ENCODE measurements at regions not wholly inside any gene's neighbourhood (a gene's known extent, or its start where the extent isn't known, plus 50 kb on each side); places are given as distances from the start of the nearest gene placed in this dataset.

- no peak overlapping the region for H3K4me3 ChIP-seq (ENCODE audit: low read depth, low read length)
- no peaks in the 10 kb centered on the region for H3K9me3 ChIP-seq (ENCODE audit: control insufficient read depth, insufficient read depth, low read length)
- no peaks in the 10 kb centered on the region for H3K4me1 ChIP-seq (ENCODE audit: control insufficient read depth, insufficient read depth, low read length)
- WGBS (ENCODE audit: insufficient coverage): no CpG with 5 or more reads among the region's 3 CpGs
- H3K27ac ChIP-seq (ENCODE audit: low read depth, low read length): no peak overlapping the region
- no peak for DNase-seq (ENCODE audit: low read depth in 4 of 6, low spot score in 6 of 6)
- no peaks in the 10 kb centered on the region for H3K36me3 ChIP-seq (ENCODE audit: control insufficient read depth, insufficient read depth, low read length)
- no peaks in the 10 kb centered on the region for H3K27me3 ChIP-seq (ENCODE audit: control insufficient read depth, insufficient read depth, low read length)
Observed at GRCh38 chr5:29744618-29745017, 1448.9 kb upstream of the CDH6 start.

DNA sequence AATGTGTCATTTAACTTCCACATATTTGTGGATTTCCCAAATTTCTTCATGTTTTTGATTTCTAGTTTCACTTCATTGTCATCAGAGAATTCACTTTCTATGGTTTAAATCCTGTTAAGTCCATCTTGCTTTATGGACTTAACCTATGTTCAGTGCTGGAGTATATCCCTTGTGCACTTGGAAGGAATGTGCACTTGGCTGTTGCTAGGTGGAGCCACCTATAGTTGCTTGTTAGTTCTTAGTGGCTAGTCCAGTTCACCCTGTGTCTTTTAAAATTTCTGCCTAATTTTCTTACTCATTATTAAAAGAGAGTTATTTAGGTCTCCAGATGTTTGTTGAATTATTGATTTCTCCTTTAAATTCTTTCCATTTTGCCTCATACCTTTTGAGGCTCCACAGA lies 1472.5 kb upstream of the CDH6 start:
- no peak for DNase-seq (ENCODE audit: low read depth in 4 of 6, low spot score in 6 of 6)
- Histone ChIP-seq H3K27me3 (ENCODE audit: control insufficient read depth, insufficient read depth, low read length) (no peaks in the 10 kb centered on the region), H3K4me3 (ENCODE audit: low read depth, low read length) (no peak overlapping the region), H3K4me1 (ENCODE audit: control insufficient read depth, insufficient read depth, low read length) (no peaks in the 10 kb centered on the region), H3K27ac (ENCODE audit: low read depth, low read length) (no peak overlapping the region), H3K36me3 (ENCODE audit: control insufficient read depth, insufficient read depth, low read length) (no peaks in the 10 kb centered on the region), H3K9me3 (ENCODE audit: control insufficient read depth, insufficient read depth, low read length) (no peaks in the 10 kb centered on the region)

GRCh38 chr5:29719171-29719570 lies 1474.3 kb upstream of the CDH6 start:
- no CpG with 5 or more reads among the region's 3 CpGs for WGBS (ENCODE audit: insufficient coverage)
- Histone ChIP-seq H3K27me3 (ENCODE audit: control insufficient read depth, insufficient read depth, low read length) (no peaks in the 10 kb centered on the region), H3K9me3 (ENCODE audit: control insufficient read depth, insufficient read depth, low read length) (no peaks in the 10 kb centered on the region), H3K36me3 (ENCODE audit: control insufficient read depth, insufficient read depth, low read length) (no peaks in the 10 kb centered on the region), H3K4me3 (ENCODE audit: low read depth, low read length) (no peak overlapping the region), H3K4me1 (ENCODE audit: control insufficient read depth, insufficient read depth, low read length) (no peaks in the 10 kb centered on the region), H3K27ac (ENCODE audit: low read depth, low read length) (no peak overlapping the region)
- DNase-seq (ENCODE audit: low read depth in 4 of 6, low spot score in 6 of 6): peak in 1 of 6 donors; percentile 75

- Histone ChIP-seq H3K9me3 (ENCODE audit: control insufficient read depth, insufficient read depth, low read length) (no peaks in the 10 kb centered on the region), H3K27me3 (ENCODE audit: control insufficient read depth, insufficient read depth, low read length) (no peaks in the 10 kb centered on the region), H3K4me3 (ENCODE audit: low read depth, low read length) (no peak overlapping the region), H3K4me1 (ENCODE audit: control insufficient read depth, insufficient read depth, low read length) (no peaks in the 10 kb centered on the region), H3K27ac (ENCODE audit: low read depth, low read length) (no peak overlapping the region), H3K36me3 (ENCODE audit: control insufficient read depth, insufficient read depth, low read length) (no peaks in the 10 kb centered on the region)
- DNase-seq (ENCODE audit: low read depth in 4 of 6, low spot score in 6 of 6): no peak
Observed at GRCh38 chr5:29715167-29715566, 1478.3 kb upstream of the CDH6 start.

GRCh38 chr5:29702875-29703274 lies 1490.6 kb upstream of the CDH6 start:
- no CpG with 5 or more reads among the region's 1 CpG for WGBS (ENCODE audit: insufficient coverage)
- Histone ChIP-seq H3K9me3 (ENCODE audit: control insufficient read depth, insufficient read depth, low read length) (no peaks in the 10 kb centered on the region), H3K27me3 (ENCODE audit: control insufficient read depth, insufficient read depth, low read length) (no peaks in the 10 kb centered on the region), H3K27ac (ENCODE audit: low read depth, low read length) (no peak overlapping the region), H3K4me1 (ENCODE audit: control insufficient read depth, insufficient read depth, low read length) (no peaks in the 10 kb centered on the region), H3K4me3 (ENCODE audit: low read depth, low read length) (no peak overlapping the region), H3K36me3 (ENCODE audit: control insufficient read depth, insufficient read depth, low read length) (no peaks in the 10 kb centered on the region)
- DNase-seq (ENCODE audit: low read depth in 4 of 6, low spot score in 6 of 6): no peak

DNA sequence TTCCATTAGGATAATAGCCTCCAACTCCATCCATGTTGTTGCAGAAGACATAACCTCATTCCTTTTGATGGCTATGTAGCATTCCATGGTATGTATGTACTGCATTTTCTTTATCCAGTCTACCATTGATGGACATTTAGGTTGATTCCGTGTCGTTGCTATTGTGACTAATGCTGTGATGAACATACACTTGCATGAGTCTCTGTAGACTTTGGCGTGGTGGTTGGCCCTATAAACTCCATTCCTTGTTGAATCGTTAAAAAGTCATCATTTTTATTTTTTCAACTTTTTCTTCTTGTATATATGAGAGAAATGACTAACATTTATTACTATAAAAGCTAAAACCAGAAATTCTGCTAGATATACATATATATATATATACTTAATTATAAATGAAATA lies 1491.9 kb upstream of the CDH6 start:
- no peaks in the 10 kb centered on the region for H3K4me1 ChIP-seq (ENCODE audit: control insufficient read depth, insufficient read depth, low read length)
- no peak overlapping the region for H3K27ac ChIP-seq (ENCODE audit: low read depth, low read length)
- no peaks in the 10 kb centered on the region for H3K9me3 ChIP-seq (ENCODE audit: control insufficient read depth, insufficient read depth, low read length)
- WGBS (ENCODE audit: insufficient coverage): no CpG with 5 or more reads among the region's 4 CpGs
- DNase-seq (ENCODE audit: low read depth in 4 of 6, low spot score in 6 of 6): no peak
- H3K36me3 ChIP-seq (ENCODE audit: control insufficient read depth, insufficient read depth, low read length): no peaks in the 10 kb centered on the region
- H3K27me3 ChIP-seq (ENCODE audit: control insufficient read depth, insufficient read depth, low read length): no peaks in the 10 kb centered on the region
- no peak overlapping the region for H3K4me3 ChIP-seq (ENCODE audit: low read depth, low read length)

DNA sequence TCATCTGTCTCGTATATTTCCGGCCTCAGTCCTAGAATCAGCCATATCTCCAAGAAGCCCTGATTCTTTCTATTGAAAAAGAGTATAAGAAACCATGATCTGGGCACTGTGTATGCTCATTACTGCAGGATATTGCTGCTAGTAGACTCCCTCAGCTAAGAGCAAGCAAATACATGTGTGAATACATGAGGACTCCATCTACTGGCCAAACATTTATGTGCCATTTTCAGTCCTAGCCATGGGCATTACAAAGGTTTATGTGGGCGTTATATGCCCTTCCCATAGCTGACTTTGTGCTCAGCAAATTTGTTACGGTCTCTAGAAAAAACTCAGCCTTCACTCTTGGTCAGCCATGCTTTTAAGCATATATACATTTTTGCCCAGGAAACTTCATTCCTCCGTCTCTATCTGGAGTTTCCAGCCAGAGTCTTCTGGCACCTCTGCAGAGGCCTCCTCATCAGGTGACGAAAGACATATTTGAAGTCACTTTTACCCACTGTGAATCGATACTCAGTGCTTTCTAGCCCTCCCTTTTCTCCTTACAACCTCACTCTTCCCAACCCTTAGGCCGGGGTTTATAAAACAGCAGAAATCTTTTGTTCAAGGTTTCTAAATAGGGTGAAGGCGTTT lies 1495.6 kb upstream of the CDH6 start:
- no peaks in the 10 kb centered on the region for H3K27me3 ChIP-seq (ENCODE audit: control insufficient read depth, insufficient read depth, low read length)
- no peaks in the 10 kb centered on the region for H3K4me1 ChIP-seq (ENCODE audit: control insufficient read depth, insufficient read depth, low read length)
- H3K36me3 ChIP-seq (ENCODE audit: control insufficient read depth, insufficient read depth, low read length): no peaks in the 10 kb centered on the region
- H3K9me3 ChIP-seq (ENCODE audit: control insufficient read depth, insufficient read depth, low read length): no peaks in the 10 kb centered on the region
- no peak overlapping the region for H3K27ac ChIP-seq (ENCODE audit: low read depth, low read length)
- DNase-seq (ENCODE audit: low read depth in 4 of 6, low spot score in 6 of 6): peak in 1 of 6 donors; percentile 7
- H3K4me3 ChIP-seq (ENCODE audit: low read depth, low read length): no peak overlapping the region
- 82% methylated on average over 6 of the region's 9 CpGs for WGBS (ENCODE audit: insufficient coverage)

GRCh38 chr5:29697278-29697677 lies 1496.2 kb upstream of the CDH6 start:
- Histone ChIP-seq H3K27ac (ENCODE audit: low read depth, low read length) (no peak overlapping the region), H3K4me1 (ENCODE audit: control insufficient read depth, insufficient read depth, low read length) (no peaks in the 10 kb centered on the region), H3K36me3 (ENCODE audit: control insufficient read depth, insufficient read depth, low read length) (no peaks in the 10 kb centered on the region), H3K9me3 (ENCODE audit: control insufficient read depth, insufficient read depth, low read length) (no peaks in the 10 kb centered on the region), H3K27me3 (ENCODE audit: control insufficient read depth, insufficient read depth, low read length) (no peaks in the 10 kb centered on the region), H3K4me3 (ENCODE audit: low read depth, low read length) (no peak overlapping the region)
- WGBS (ENCODE audit: insufficient coverage): 17% methylated on average over 2 of the region's 2 CpGs
- peak in 1 of 6 donors; percentile 3 for DNase-seq (ENCODE audit: low read depth in 4 of 6, low spot score in 6 of 6)

- Histone ChIP-seq H3K27ac (ENCODE audit: low read depth, low read length) (no peak overlapping the region), H3K4me1 (ENCODE audit: control insufficient read depth, insufficient read depth, low read length) (no peaks in the 10 kb centered on the region), H3K9me3 (ENCODE audit: control insufficient read depth, insufficient read depth, low read length) (no peaks in the 10 kb centered on the region), H3K36me3 (ENCODE audit: control insufficient read depth, insufficient read depth, low read length) (no peaks in the 10 kb centered on the region), H3K27me3 (ENCODE audit: control insufficient read depth, insufficient read depth, low read length) (no peaks in the 10 kb centered on the region), H3K4me3 (ENCODE audit: low read depth, low read length) (no peak overlapping the region)
- WGBS (ENCODE audit: insufficient coverage): no CpG with 5 or more reads among the region's 3 CpGs
- DNase-seq (ENCODE audit: low read depth in 4 of 6, low spot score in 6 of 6): no peak
Observed at GRCh38 chr5:29672678-29673077, 1520.8 kb upstream of the CDH6 start.

- no peaks in the 10 kb centered on the region for H3K9me3 ChIP-seq (ENCODE audit: control insufficient read depth, insufficient read depth, low read length)
- DNase-seq (ENCODE audit: low read depth in 4 of 6, low spot score in 6 of 6): peak in 3 of 6 donors; percentile 9 to 54 (median 19)
- H3K4me3 ChIP-seq (ENCODE audit: low read depth, low read length): no peak overlapping the region
- 40% methylated on average over 1 of the region's 2 CpGs for WGBS (ENCODE audit: insufficient coverage)
- no peaks in the 10 kb centered on the region for H3K36me3 ChIP-seq (ENCODE audit: control insufficient read depth, insufficient read depth, low read length)
- no peak overlapping the region for H3K27ac ChIP-seq (ENCODE audit: low read depth, low read length)
- H3K4me1 ChIP-seq (ENCODE audit: control insufficient read depth, insufficient read depth, low read length): no peaks in the 10 kb centered on the region
- H3K27me3 ChIP-seq (ENCODE audit: control insufficient read depth, insufficient read depth, low read length): no peaks in the 10 kb centered on the region
Observed at GRCh38 chr5:29662876-29663275, 1530.6 kb upstream of the CDH6 start.

Data from spinal cord (tissue), 9 donors.